Activated CD4-positive, alpha-beta memory T cell treated with anti-CD3 and anti-CD28 coated beads, Interleukin-2, amount 10 ng/mL, durations not matched to agents 7 days and 5 days (primary cell): ENCODE measurements at regions not wholly inside any gene's neighbourhood (a gene's known extent, or its start where the extent isn't known, plus 50 kb on each side); places are given as distances from the start of the nearest gene placed in this dataset.

ENCODE experiments used
- CTCF ChIA-PET: fragments of 350-600 bp; sonication (Branson Sonifier 250); formaldehyde crosslinking; loops from one replicate; lab custom pipeline; 2021; ENCODE audit warnings: antibody characterized with exemption, inconsistent platforms; lab: Charles Lee
- POLR2A ChIA-PET: fragments of 350-600 bp; sonication (Branson Sonifier 250); formaldehyde crosslinking; loops from one replicate; lab custom pipeline; 2021; ENCODE audit warnings: antibody characterized with exemption; lab: Charles Lee
- DNase-seq: peaks from one replicate; pipeline ENCODE4 v3.0.0-alpha.2; 2020
- H3K27ac Mint-ChIP-seq: one replicate; pipeline ENCODE4 v1.8.0; 2021; ENCODE audit warnings: mild to moderate bottlenecking, mixed read lengths
- H3K27me3 Mint-ChIP-seq: one replicate; pipeline ENCODE4 v1.8.0; 2021; ENCODE audit warnings: mixed read lengths
- H3K36me3 Mint-ChIP-seq: one replicate; pipeline ENCODE4 v1.8.0; 2021; ENCODE audit warnings: low read depth, mixed read lengths
- H3K4me1 Mint-ChIP-seq: one replicate; pipeline ENCODE4 v1.8.0; 2021; ENCODE audit warnings: mixed read lengths
- H3K4me3 Mint-ChIP-seq: one replicate; pipeline ENCODE4 v1.8.0; 2021; ENCODE audit warnings: mild to moderate bottlenecking, mixed read lengths
- H3K9me3 Mint-ChIP-seq: one replicate; pipeline ENCODE4 v1.8.0; 2021; ENCODE audit warnings: mixed read lengths

GRCh38 chr15:69535101-69535638 is 82.6 kb downstream of the RPLP1 start:
- H3K27me3 Mint-ChIP-seq = peaks cover 24% of the 10 kb centered on the region
- no peaks in the 10 kb centered on the region for H3K36me3 Mint-ChIP-seq
- no peaks in the 10 kb centered on the region for H3K9me3 Mint-ChIP-seq
- ChIA-PET CTCF (no interaction called here), POLR2A (no interaction called here)
- H3K27ac Mint-ChIP-seq = no peak overlapping the region
- H3K4me3 Mint-ChIP-seq = no peak overlapping the region
- no peaks in the 10 kb centered on the region for H3K4me1 Mint-ChIP-seq
- DNase-seq = no peak

- H3K4me1 Mint-ChIP-seq = no peaks in the 10 kb centered on the region
- H3K9me3 Mint-ChIP-seq = no peaks in the 10 kb centered on the region
- H3K4me3 Mint-ChIP-seq = no peak overlapping the region
- no peaks in the 10 kb centered on the region for H3K36me3 Mint-ChIP-seq
- no peak overlapping the region for H3K27ac Mint-ChIP-seq
- CTCF ChIA-PET = no interaction called here
- peaks cover 22% of the 10 kb centered on the region for H3K27me3 Mint-ChIP-seq
- no peak for DNase-seq
- POLR2A ChIA-PET = no interaction called here
Observed at GRCh38 chr15:69535998-69536397, 83.4 kb downstream of the RPLP1 start.

GRCh38 chr15:69536726-69537512 is 84.3 kb downstream of the RPLP1 start:
- H3K27me3 Mint-ChIP-seq = peaks cover 22% of the 10 kb centered on the region
- DNase-seq = no peak
- H3K9me3 Mint-ChIP-seq = no peaks in the 10 kb centered on the region
- ChIA-PET CTCF (no interaction called here), POLR2A (no interaction called here)
- H3K4me1 Mint-ChIP-seq = no peaks in the 10 kb centered on the region
- no peaks in the 10 kb centered on the region for H3K36me3 Mint-ChIP-seq
- H3K4me3 Mint-ChIP-seq = no peak overlapping the region
- no peak overlapping the region for H3K27ac Mint-ChIP-seq

GRCh38 chr15:69537901-69538300 is 85.3 kb downstream of the RPLP1 start:
- Mint-ChIP-seq H3K9me3 (no peaks in the 10 kb centered on the region), H3K36me3 (no peaks in the 10 kb centered on the region), H3K27ac (no peak overlapping the region), H3K4me3 (no peak overlapping the region), H3K27me3 (peaks cover 18% of the 10 kb centered on the region), H3K4me1 (no peaks in the 10 kb centered on the region)
- no peak for DNase-seq
- ChIA-PET POLR2A (no interaction called here), CTCF (no interaction called here)

- Mint-ChIP-seq H3K36me3 (no peaks in the 10 kb centered on the region), H3K27me3 (peaks cover 16% of the 10 kb centered on the region), H3K4me1 (no peaks in the 10 kb centered on the region), H3K27ac (no peak overlapping the region), H3K4me3 (no peak overlapping the region), H3K9me3 (no peaks in the 10 kb centered on the region)
- ChIA-PET POLR2A (no interaction called here), CTCF (no interaction called here)
- DNase-seq = no peak
Observed at GRCh38 chr15:69538379-69538778, 85.8 kb downstream of the RPLP1 start.

- Mint-ChIP-seq H3K4me1 (no peaks in the 10 kb centered on the region), H3K27me3 (peaks cover 16% of the 10 kb centered on the region), H3K36me3 (no peaks in the 10 kb centered on the region), H3K9me3 (no peaks in the 10 kb centered on the region), H3K4me3 (no peak overlapping the region), H3K27ac (no peak overlapping the region)
- DNase-seq = no peak
- CTCF ChIA-PET = no interaction called here
- POLR2A ChIA-PET = no interaction called here
Observed at GRCh38 chr15:69539345-69539744, 86.7 kb downstream of the RPLP1 start.

- ChIA-PET POLR2A (no interaction called here), CTCF (no interaction called here)
Observed at GRCh38 chr15:69540622-69541021, 88.0 kb downstream of the RPLP1 start.

GRCh38 chr15:69542028-69542427 is 89.4 kb downstream of the RPLP1 start:
- no peak for DNase-seq
- Mint-ChIP-seq H3K4me1 (no peaks in the 10 kb centered on the region), H3K9me3 (no peaks in the 10 kb centered on the region), H3K4me3 (no peak overlapping the region), H3K36me3 (no peaks in the 10 kb centered on the region), H3K27ac (no peak overlapping the region), H3K27me3 (peaks cover 7% of the 10 kb centered on the region)
- ChIA-PET POLR2A (no interaction called here), CTCF (no interaction called here)

More at GRCh38 chr15:69540622-69541021, 88.0 kb downstream of the RPLP1 start:
- H3K36me3 Mint-ChIP-seq = no peaks in the 10 kb centered on the region
- H3K27me3 Mint-ChIP-seq = peaks cover 17% of the 10 kb centered on the region
- no peaks in the 10 kb centered on the region for H3K4me1 Mint-ChIP-seq
- no peaks in the 10 kb centered on the region for H3K9me3 Mint-ChIP-seq
- DNase-seq = no peak
- H3K27ac Mint-ChIP-seq = no peak overlapping the region
- no peak overlapping the region for H3K4me3 Mint-ChIP-seq

- no peaks in the 10 kb centered on the region for H3K9me3 Mint-ChIP-seq
- ChIA-PET CTCF (no interaction called here), POLR2A (no interaction called here)
- H3K27me3 Mint-ChIP-seq = peaks cover 8% of the 10 kb centered on the region
- H3K27ac Mint-ChIP-seq = no peak overlapping the region
- no peak for DNase-seq
- no peak overlapping the region for H3K4me3 Mint-ChIP-seq
- no peaks in the 10 kb centered on the region for H3K4me1 Mint-ChIP-seq
- H3K36me3 Mint-ChIP-seq = no peaks in the 10 kb centered on the region
Observed at GRCh38 chr15:69543681-69544364, 91.2 kb downstream of the RPLP1 start.

- Mint-ChIP-seq H3K27ac (no peak overlapping the region), H3K36me3 (no peaks in the 10 kb centered on the region), H3K27me3 (peaks cover 8% of the 10 kb centered on the region), H3K4me1 (no peaks in the 10 kb centered on the region), H3K4me3 (no peak overlapping the region), H3K9me3 (no peaks in the 10 kb centered on the region)
- no peak for DNase-seq
- POLR2A ChIA-PET = no interaction called here
- CTCF ChIA-PET = no interaction called here
Observed at GRCh38 chr15:69544365-69545113, 91.9 kb downstream of the RPLP1 start.

- H3K27me3 Mint-ChIP-seq = peaks cover 12% of the 10 kb centered on the region
- H3K36me3 Mint-ChIP-seq = no peaks in the 10 kb centered on the region
- no peak overlapping the region for H3K27ac Mint-ChIP-seq
- ChIA-PET POLR2A (no interaction called here), CTCF (no interaction called here)
- H3K4me1 Mint-ChIP-seq = no peaks in the 10 kb centered on the region
- H3K4me3 Mint-ChIP-seq = no peak overlapping the region
- no peak for DNase-seq
- peaks cover 5% of the 10 kb centered on the region for H3K9me3 Mint-ChIP-seq
Observed at GRCh38 chr15:69546182-69546581, 93.6 kb downstream of the RPLP1 start.

- Mint-ChIP-seq H3K27me3 (peaks cover 16% of the 10 kb centered on the region), H3K4me3 (no peak overlapping the region), H3K4me1 (no peaks in the 10 kb centered on the region), H3K27ac (no peak overlapping the region), H3K9me3 (peaks cover 14% of the 10 kb centered on the region), H3K36me3 (no peaks in the 10 kb centered on the region)
- CTCF ChIA-PET = no interaction called here
- POLR2A ChIA-PET = no interaction called here
- DNase-seq = no peak
Observed at GRCh38 chr15:69548395-69549180, 96.0 kb downstream of the RPLP1 start.
